GM21526 (cell line): ENCODE measurements at regions not wholly inside any gene's neighbourhood (a gene's known extent, or its start where the extent isn't known, plus 50 kb on each side); places are given as distances from the start of the nearest gene placed in this dataset.
"Not testable (repeated sequence)": the region's sequence is repeated elsewhere in the genome, so short reads cannot be mapped to it uniquely, and the experiment has no call there.

Experiments
- ATAC-seq: cut with Tn5 transposase; IDR thresholded peaks from one replicate; pipeline ENCODE4 v1.9.1; 2021; ENCODE audit warnings: moderate library complexity; ENCODE audit not compliant: unreplicated experiment, low FRiP score

DNA sequence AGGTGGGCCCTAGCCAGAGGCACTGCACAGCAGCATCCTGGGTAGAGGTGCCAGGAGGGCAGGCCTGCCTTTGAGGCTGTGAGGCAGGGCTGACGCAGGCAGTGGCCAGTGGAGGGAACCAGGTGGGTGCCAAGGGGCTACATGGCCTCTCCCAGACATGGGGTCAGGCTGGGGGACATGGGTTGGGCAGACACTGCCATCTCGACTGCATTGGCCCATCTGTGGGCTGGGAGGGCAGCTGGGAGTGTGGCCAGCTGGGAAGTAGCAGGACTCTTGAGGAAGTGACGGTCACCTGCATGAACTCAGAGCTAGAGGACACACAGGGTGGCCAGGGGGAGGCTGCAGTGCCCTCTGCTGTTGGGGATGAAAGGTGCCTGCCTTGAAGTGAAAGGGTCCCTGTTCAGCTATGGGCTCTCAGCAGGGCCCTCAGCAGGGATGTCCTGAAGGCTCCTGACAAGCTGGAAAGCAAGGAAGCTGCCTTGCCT is 294.6 kb downstream of the CCDC74A start:
- not testable (repeated sequence) for ATAC-seq

DNA sequence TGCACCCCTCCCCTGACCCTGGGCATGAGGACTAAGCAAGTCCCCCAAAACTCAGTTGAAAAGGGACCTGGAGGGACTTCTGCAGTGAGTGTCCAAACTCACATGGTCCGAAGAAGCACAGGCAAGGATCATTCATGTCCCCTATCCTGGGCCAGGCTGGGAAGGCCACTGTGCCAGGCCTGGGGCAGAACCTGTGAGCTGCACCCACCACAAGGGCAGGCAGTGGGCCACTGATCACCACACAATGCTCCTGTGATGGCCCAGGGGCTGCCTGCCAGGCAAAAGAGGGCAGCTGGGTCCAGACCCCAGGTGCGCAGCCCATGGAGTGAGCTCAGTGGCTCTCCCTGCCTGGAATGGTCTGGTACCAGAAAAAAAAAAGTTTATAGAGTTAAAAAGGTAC is 295.4 kb downstream of the CCDC74A start:
- not testable (repeated sequence) for ATAC-seq

GRCh38 chr2:131824986-131825385 is 297.3 kb downstream of the CCDC74A start:
- not testable (repeated sequence) for ATAC-seq

- ATAC-seq, result no peak
These were observed 299.9 kb downstream of the CCDC74A start for GRCh38 chr2:131827481-131828163.

DNA sequence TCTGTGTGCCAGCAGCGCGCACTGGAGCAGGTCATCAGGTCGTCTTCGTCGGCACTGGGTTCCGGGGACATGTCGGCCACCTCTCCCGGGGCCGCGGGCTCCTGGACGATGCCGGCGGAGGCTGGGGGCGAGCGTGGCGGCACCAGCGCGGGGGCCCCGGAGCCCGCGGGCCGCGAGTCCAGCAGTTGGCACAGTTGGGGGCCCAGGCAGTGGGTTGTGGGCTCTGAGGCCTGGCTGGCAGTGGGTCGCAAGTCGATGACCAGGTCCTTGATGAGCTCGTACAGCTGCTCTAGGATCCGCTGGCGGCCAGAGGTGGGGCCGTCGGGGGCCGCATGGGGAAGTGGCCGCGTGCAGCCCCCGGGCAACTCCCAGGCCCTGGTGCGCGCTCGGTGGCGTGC is 300.5 kb downstream of the CCDC74A start:
- ATAC-seq, result no peak

GRCh38 chr2:131828633-131829455 is 301.2 kb downstream of the CCDC74A start:
- ATAC-seq, result not testable (repeated sequence)

- ATAC-seq, result not testable (repeated sequence)
These were observed 302.0 kb downstream of the CCDC74A start for GRCh38 chr2:131829456-131830241.

- ATAC-seq, result not testable (repeated sequence)
These were observed 302.7 kb downstream of the CCDC74A start for GRCh38 chr2:131830242-131830945.

DNA sequence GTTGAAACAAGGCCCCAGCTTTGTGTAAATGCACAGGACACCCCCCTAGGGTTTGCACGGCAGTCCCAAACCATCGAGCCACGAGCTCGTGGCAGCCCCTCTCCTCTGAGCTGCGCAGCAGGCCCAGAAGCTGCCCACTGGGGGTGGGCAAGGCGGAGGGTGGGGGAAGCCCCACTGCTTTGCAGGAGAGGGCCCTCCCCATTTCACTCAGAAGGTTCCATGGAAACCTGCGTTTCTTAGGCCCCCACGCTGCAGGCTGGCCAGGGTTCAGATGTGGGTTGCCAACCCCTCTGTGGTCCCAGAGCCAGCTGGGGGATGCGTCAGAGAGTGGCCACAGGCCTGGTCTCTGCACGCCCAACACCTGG is 303.2 kb downstream of the CCDC74A start:
- not testable (repeated sequence) for ATAC-seq

DNA sequence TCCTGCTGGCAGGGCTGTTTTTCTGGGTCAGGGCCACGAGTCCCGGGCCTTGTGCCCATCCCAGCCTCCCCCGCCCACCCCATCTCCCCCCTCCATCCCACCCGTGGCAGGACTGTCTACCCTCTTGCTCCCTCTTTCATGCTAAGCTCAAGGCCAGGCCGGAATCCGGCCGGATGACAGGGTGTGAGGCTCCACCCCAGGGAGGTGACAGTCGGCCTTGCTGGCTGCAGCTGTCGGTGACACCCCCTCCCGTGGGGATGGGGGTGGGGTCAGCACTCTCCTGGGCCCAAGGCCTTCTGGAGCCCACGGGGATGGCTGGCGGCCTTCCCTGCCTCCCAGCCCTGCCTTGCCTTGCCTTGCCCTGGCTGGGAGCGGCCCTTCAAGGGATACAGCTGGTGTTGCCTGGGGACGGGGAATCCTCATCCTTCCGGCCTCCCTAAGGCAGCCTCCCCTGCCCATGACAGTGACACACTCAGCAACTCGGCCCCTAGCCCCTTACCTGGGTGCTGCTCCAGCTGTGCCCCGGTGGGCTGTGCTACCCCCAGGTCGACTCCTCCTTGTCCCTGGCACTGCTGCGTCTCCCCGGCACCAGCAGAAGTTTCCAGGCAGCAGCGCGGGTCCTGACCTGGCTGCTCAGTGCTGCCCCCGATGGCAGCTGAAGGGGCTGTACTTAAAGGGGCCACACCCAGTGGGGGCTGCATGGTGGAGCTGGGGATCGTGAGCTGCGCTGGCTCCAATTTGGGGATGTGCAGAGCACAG is 303.9 kb downstream of the CCDC74A start:
- peak; percentile 71 for ATAC-seq

DNA sequence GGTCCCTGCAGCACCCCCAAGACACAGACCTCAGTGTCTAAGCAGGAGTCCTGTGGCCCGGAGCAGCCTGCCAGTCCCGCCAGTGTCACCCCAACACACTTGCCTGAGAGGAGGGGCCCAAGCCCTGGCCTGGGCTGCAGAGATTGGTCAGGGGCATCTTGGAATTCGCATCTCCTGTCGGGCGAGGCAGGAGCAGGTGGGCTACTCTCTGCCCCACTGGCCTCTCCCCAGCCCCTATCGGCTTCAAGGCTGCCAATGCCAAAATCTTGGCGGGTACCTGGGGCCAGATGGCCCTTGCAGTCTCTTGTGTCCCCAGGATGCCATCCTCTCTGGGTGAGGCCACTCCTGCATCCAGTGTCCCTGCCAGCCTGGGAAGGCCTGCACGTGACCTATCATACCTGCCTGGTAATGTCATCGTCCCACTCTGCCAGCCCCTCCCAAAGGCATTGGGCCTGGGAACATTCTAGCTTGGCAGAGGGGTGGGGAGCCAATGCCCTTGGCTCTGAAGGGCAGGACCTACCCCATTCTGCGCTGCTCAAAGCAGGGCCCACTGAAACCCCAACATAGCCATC is 304.6 kb downstream of the CCDC74A start:
- not testable (repeated sequence) for ATAC-seq

GRCh38 chr2:131832917-131833316 is 305.2 kb downstream of the CCDC74A start:
- not testable (repeated sequence) for ATAC-seq

GRCh38 chr2:131833367-131834202 is 305.9 kb downstream of the CCDC74A start:
- not testable (repeated sequence) for ATAC-seq

- ATAC-seq, result not testable (repeated sequence)
These were observed 306.7 kb downstream of the CCDC74A start for GRCh38 chr2:131834203-131835020.

DNA sequence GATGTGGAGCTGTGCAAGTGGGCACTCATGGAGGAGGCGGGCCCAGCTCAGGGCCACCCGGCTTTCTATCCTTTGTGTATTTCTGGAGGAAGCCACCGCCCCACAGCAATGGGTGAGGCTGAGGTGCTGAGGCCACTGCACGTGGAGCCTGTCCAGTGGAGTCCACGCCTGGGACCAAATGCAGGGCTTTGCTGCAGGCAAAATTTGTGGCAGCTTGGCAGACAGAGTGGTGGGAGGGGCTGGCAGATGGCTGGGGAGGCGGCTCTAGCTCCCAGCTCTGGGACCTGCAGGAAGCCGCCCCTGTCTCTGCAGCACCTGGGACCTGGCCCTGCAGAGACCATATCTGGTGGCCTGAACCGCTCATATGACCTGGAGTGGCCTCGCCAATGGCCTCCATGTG is 307.3 kb downstream of the CCDC74A start:
- not testable (repeated sequence) for ATAC-seq

GRCh38 chr2:131835621-131836091 is 308.0 kb downstream of the CCDC74A start:
- no peak for ATAC-seq

- ATAC-seq, result not testable (repeated sequence)
These were observed 308.4 kb downstream of the CCDC74A start for GRCh38 chr2:131836116-131836515.
